Nephron (organoid): ENCODE measurements at regions not wholly inside any gene's neighbourhood (a gene's known extent, or its start where the extent isn't known, plus 50 kb on each side); places are given as distances from the start of the nearest gene placed in this dataset.

Experiments used
- H3K27ac Mint-ChIP-seq, 3 experiments: 2 replicates each; pipeline ENCODE4 v1.8.0; 2020; ENCODE audit warnings: mixed read lengths in 3 of 3, mild to moderate bottlenecking in 2 of 3, moderate library complexity in 1 of 3
- H3K27me3 Mint-ChIP-seq: 2 replicates; pipeline ENCODE4 v1.8.0; 2021; ENCODE audit warnings: low read depth, mild to moderate bottlenecking, moderate library complexity, mixed read lengths
- H3K36me3 Mint-ChIP-seq: 2 replicates; pipeline ENCODE4 v1.8.0; 2020; ENCODE audit warnings: low read depth, mixed read lengths
- H3K4me1 Mint-ChIP-seq: 2 replicates; pipeline ENCODE4 v1.8.0; 2020; ENCODE audit warnings: mixed read lengths
- H3K4me3 Mint-ChIP-seq, 3 experiments: 2 replicates each; pipeline ENCODE4 v1.8.0; 2020; ENCODE audit warnings: mild to moderate bottlenecking in 3 of 3, mixed read lengths in 3 of 3, moderate library complexity in 2 of 3
- H3K9me3 Mint-ChIP-seq: 2 replicates; pipeline ENCODE4 v1.8.0; 2020; ENCODE audit warnings: mixed read lengths
- TF ChIP-seq, protein P1 (sequence below), 3 experiments: fragments of 200-600 bp; sonication (generic); IDR thresholded peaks; one replicate each; pipeline ENCODE4 v1.5.0; 2021; ENCODE audit warnings: antibody characterized with exemption in 3 of 3; ENCODE audit not compliant: unreplicated experiment in 3 of 3

GRCh38 chr16:13856398-13856797 is 63.6 kb upstream of the ERCC4 start:
- Mint-ChIP-seq H3K27ac (no peak overlapping the region), H3K4me1 (no peaks in the 10 kb centered on the region), H3K36me3 (no peaks in the 10 kb centered on the region), H3K27me3 (peaks cover 19% of the 10 kb centered on the region), H3K9me3 (peaks cover 1% of the 10 kb centered on the region), H3K4me3 (no peak overlapping the region)
- TF ChIP-seq, protein P1, sequence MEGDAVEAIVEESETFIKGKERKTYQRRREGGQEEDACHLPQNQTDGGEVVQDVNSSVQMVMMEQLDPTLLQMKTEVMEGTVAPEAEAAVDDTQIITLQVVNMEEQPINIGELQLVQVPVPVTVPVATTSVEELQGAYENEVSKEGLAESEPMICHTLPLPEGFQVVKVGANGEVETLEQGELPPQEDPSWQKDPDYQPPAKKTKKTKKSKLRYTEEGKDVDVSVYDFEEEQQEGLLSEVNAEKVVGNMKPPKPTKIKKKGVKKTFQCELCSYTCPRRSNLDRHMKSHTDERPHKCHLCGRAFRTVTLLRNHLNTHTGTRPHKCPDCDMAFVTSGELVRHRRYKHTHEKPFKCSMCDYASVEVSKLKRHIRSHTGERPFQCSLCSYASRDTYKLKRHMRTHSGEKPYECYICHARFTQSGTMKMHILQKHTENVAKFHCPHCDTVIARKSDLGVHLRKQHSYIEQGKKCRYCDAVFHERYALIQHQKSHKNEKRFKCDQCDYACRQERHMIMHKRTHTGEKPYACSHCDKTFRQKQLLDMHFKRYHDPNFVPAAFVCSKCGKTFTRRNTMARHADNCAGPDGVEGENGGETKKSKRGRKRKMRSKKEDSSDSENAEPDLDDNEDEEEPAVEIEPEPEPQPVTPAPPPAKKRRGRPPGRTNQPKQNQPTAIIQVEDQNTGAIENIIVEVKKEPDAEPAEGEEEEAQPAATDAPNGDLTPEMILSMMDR (IDR thresholded peaks at IDR 0.05; ENCODE audit: unreplicated experiment in 3 of 3) = no peak

GRCh38 chr16:13856811-13857511 is 63.0 kb upstream of the ERCC4 start:
- no peaks in the 10 kb centered on the region for H3K9me3 Mint-ChIP-seq
- TF ChIP-seq, protein P1 (IDR thresholded peaks at IDR 0.05; ENCODE audit: unreplicated experiment in 3 of 3) = no peak
- no peaks in the 10 kb centered on the region for H3K36me3 Mint-ChIP-seq
- H3K27me3 Mint-ChIP-seq = peaks cover 19% of the 10 kb centered on the region
- H3K27ac Mint-ChIP-seq = peak overlapping the region in 1 of 3 experiments; percentile 1
- H3K4me1 Mint-ChIP-seq = no peaks in the 10 kb centered on the region
- no peak overlapping the region for H3K4me3 Mint-ChIP-seq

- no peak overlapping the region for H3K27ac Mint-ChIP-seq
- H3K36me3 Mint-ChIP-seq = no peaks in the 10 kb centered on the region
- no peaks in the 10 kb centered on the region for H3K4me1 Mint-ChIP-seq
- no peak overlapping the region for H3K4me3 Mint-ChIP-seq
- H3K9me3 Mint-ChIP-seq = peaks cover 5% of the 10 kb centered on the region
- H3K27me3 Mint-ChIP-seq = peaks cover 10% of the 10 kb centered on the region
- TF ChIP-seq, protein P1 (IDR thresholded peaks at IDR 0.05; ENCODE audit: unreplicated experiment in 3 of 3) = no peak
Measured at GRCh38 chr16:13858873-13859580, 60.9 kb upstream of the ERCC4 start.

- TF ChIP-seq, protein P1 (IDR thresholded peaks at IDR 0.05; ENCODE audit: unreplicated experiment in 3 of 3) = no peak
- Mint-ChIP-seq H3K4me1 (no peaks in the 10 kb centered on the region), H3K9me3 (peaks cover 5% of the 10 kb centered on the region), H3K27ac (no peak overlapping the region), H3K4me3 (no peak overlapping the region), H3K36me3 (no peaks in the 10 kb centered on the region), H3K27me3 (peaks cover 10% of the 10 kb centered on the region)
Measured at GRCh38 chr16:13863075-13863765, 56.7 kb upstream of the ERCC4 start.

- Mint-ChIP-seq H3K27ac (no peak overlapping the region), H3K27me3 (peaks cover 6% of the 10 kb centered on the region), H3K4me3 (no peak overlapping the region), H3K4me1 (no peaks in the 10 kb centered on the region), H3K36me3 (no peaks in the 10 kb centered on the region), H3K9me3 (peaks cover 9% of the 10 kb centered on the region)
- TF ChIP-seq, protein P1 (IDR thresholded peaks at IDR 0.05; ENCODE audit: unreplicated experiment in 3 of 3) = no peak
Measured at GRCh38 chr16:13864689-13865088, 55.3 kb upstream of the ERCC4 start.
